ENCODE measurements at regions not wholly inside any gene's neighbourhood (a gene's known extent, or its start where the extent isn't known, plus 50 kb on each side); places are given as distances from the start of the nearest gene placed in this dataset.

DNA sequence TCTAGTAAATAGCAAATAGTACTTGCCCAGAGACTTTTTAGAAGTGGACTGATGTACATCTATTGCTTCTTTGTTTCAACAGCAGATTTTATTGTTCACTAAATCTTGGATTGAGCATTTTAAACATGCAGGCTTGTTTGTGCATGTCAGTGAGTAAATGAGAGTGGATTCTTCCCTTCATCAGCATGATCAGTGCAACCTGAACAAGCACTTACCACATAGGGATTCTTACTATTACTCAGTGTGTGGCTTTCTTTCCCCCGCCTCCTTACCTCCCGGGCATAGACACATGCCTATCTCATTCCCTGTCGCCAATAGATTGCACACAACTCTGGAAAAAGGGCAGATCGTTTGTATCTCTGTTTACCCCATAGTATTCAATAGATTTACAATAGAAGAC lies 197.5 kb downstream of the C11orf87 start:
- no peak for DNase-seq
- Histone ChIP-seq H3K4me1 (no peaks in the 10 kb centered on the region), H3K27me3 (no peaks in the 10 kb centered on the region), H3K36me3 (no peaks in the 10 kb centered on the region), H3K9me3 (no peaks in the 10 kb centered on the region), H3K4me3 (no peak overlapping the region), H3K27ac (no peak overlapping the region)
- TF ChIP-seq, protein P1, sequence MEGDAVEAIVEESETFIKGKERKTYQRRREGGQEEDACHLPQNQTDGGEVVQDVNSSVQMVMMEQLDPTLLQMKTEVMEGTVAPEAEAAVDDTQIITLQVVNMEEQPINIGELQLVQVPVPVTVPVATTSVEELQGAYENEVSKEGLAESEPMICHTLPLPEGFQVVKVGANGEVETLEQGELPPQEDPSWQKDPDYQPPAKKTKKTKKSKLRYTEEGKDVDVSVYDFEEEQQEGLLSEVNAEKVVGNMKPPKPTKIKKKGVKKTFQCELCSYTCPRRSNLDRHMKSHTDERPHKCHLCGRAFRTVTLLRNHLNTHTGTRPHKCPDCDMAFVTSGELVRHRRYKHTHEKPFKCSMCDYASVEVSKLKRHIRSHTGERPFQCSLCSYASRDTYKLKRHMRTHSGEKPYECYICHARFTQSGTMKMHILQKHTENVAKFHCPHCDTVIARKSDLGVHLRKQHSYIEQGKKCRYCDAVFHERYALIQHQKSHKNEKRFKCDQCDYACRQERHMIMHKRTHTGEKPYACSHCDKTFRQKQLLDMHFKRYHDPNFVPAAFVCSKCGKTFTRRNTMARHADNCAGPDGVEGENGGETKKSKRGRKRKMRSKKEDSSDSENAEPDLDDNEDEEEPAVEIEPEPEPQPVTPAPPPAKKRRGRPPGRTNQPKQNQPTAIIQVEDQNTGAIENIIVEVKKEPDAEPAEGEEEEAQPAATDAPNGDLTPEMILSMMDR (IDR thresholded peaks at IDR 0.05), result no peak
- no peak for TF ChIP-seq EP300 (IDR thresholded peaks at IDR 0.05; ENCODE audit: low read depth)
- intact Hi-C loops (cut with DNase I; ENCODE audit: low total_unique reads) (no loop called here), in situ Hi-C loops (cut with MboI; ENCODE audit: low pct_ligation_motif_present in 1 of 4, low pct_unique_long_range_greater_than_20kb in 1 of 4, low sequenced_read_pairs in 3 of 4) (no loop called here)
- WGBS, 2 donors (ENCODE audit: low coverage in 1 of 2), result 82 to 85% methylated on average over 3 to 4 of the region's 4 CpGs

DNA sequence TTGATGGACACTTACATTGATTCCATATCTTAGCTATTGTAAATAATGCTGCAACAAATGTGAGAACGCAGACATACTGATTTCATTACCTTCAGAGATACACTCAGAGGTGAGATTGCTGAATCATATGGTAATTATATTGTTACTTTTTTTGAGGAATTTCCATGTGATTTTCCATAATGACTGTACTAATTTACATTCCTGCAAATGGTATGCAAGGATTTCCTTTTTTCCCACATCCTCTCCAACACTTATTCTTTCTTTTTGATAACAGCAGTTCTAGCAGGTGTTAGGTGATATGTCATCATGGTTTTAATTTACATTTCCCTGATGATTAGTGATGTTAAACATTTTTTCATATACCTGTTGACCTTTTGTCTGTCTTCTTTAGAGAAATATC lies 207.7 kb downstream of the C11orf87 start:
- TF ChIP-seq, protein P1 (IDR thresholded peaks at IDR 0.05), result no peak
- TF ChIP-seq EP300 (IDR thresholded peaks at IDR 0.05; ENCODE audit: low read depth) (no peak), POLR2AphosphoS5 (IDR thresholded peaks at IDR 0.05) (no peak), POLR2A (IDR thresholded peaks at IDR 0.05) (no peak)
- no peak overlapping the region for H3K4me3 ChIP-seq
- intact Hi-C loops (cut with DNase I; ENCODE audit: low total_unique reads) (no loop called here), in situ Hi-C loops (cut with MboI; ENCODE audit: low pct_ligation_motif_present in 1 of 4, low pct_unique_long_range_greater_than_20kb in 1 of 4, low sequenced_read_pairs in 3 of 4) (no loop called here)
- no peaks in the 10 kb centered on the region for H3K36me3 ChIP-seq
- no peaks in the 10 kb centered on the region for H3K27me3 ChIP-seq
- no peaks in the 10 kb centered on the region for H3K9me3 ChIP-seq
- H3K27ac ChIP-seq, result no peak overlapping the region
- 87 to 98% methylated on average over 1 of the region's 1 CpG for WGBS, 2 donors (ENCODE audit: low coverage in 1 of 2)
- DNase-seq, result no peak
- H3K4me1 ChIP-seq, result no peaks in the 10 kb centered on the region

DNA sequence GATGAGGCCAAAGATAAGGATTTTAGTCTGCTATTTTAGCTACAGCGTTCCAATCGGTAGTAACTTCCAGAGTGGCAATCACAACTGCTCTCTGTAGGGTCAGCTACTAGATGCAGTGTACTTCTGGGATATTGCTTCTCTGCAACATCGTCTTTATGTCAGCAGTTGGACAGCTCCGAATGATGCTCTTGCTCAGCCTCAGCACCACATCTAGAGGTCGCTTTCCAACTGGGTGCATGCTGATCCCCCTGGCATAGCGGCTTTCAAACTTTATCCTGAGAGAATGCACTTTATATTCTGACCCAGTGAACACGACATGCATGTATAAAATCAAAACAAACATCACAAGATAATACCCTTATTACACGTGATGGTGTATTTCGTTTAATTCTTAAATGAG lies 219.6 kb downstream of the C11orf87 start:
- no peaks in the 10 kb centered on the region for H3K9me3 ChIP-seq
- no peaks in the 10 kb centered on the region for H3K4me1 ChIP-seq
- no peaks in the 10 kb centered on the region for H3K36me3 ChIP-seq
- in situ Hi-C loops (cut with MboI; ENCODE audit: low pct_ligation_motif_present in 1 of 4, low pct_unique_long_range_greater_than_20kb in 1 of 4, low sequenced_read_pairs in 3 of 4) (no loop called here), intact Hi-C loops (cut with DNase I; ENCODE audit: low total_unique reads) (no loop called here)
- no peak for TF ChIP-seq POLR2A (IDR thresholded peaks at IDR 0.05)
- TF ChIP-seq POLR2AphosphoS5 (IDR thresholded peaks at IDR 0.05), result no peak
- TF ChIP-seq, protein P1 (IDR thresholded peaks at IDR 0.05), result no peak
- TF ChIP-seq EP300 (IDR thresholded peaks at IDR 0.05; ENCODE audit: low read depth), result no peak
- H3K4me3 ChIP-seq, result no peak overlapping the region
- no peak for DNase-seq
- WGBS, 2 donors (ENCODE audit: low coverage in 1 of 2), result 25 to 36% methylated on average over 4 to 9 of the region's 9 CpGs
- H3K27me3 ChIP-seq, result no peaks in the 10 kb centered on the region
- no peak overlapping the region for H3K27ac ChIP-seq

DNA sequence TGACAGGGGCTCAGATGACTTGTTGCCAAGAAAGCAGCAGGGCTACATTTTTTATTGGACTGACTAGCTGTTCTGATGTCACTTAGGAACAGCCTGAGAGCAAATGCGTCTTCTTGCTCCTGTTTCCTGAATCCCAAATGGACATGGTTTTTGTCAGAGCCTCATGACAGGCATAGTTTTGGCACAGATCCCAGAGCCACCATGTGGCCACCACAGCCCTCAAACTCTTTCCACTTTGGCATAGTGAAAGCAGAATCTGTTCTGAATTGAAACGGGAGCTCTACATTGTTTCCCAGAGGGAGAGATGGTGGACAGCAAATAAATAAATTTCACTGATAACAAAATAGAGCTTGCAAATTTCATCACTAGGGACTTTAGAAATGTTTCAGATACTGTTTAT lies 222.2 kb downstream of the C11orf87 start:
- intact Hi-C loops (cut with DNase I; ENCODE audit: low total_unique reads), result no loop called here
- Histone ChIP-seq H3K27me3 (no peaks in the 10 kb centered on the region), H3K27ac (no peak overlapping the region), H3K36me3 (no peaks in the 10 kb centered on the region), H3K4me1 (no peaks in the 10 kb centered on the region), H3K9me3 (no peaks in the 10 kb centered on the region), H3K4me3 (no peak overlapping the region)
- in situ Hi-C loops (cut with MboI; ENCODE audit: low pct_ligation_motif_present in 1 of 4, low pct_unique_long_range_greater_than_20kb in 1 of 4, low sequenced_read_pairs in 3 of 4), result no loop called here
- no peak for TF ChIP-seq POLR2A (IDR thresholded peaks at IDR 0.05)
- TF ChIP-seq, protein P1 (IDR thresholded peaks at IDR 0.05), result no peak
- TF ChIP-seq EP300 (IDR thresholded peaks at IDR 0.05; ENCODE audit: low read depth), result no peak
- TF ChIP-seq POLR2AphosphoS5 (IDR thresholded peaks at IDR 0.05), result peak in 1 of 3 donors; percentile 14
- DNase-seq, result no peak
- WGBS, 2 donors (ENCODE audit: low coverage in 1 of 2), result 25 to 28% methylated on average over 2 of the region's 2 CpGs
